OCI-LY3 (cell line): ENCODE measurements at regions not wholly inside any gene's neighbourhood (a gene's known extent, or its start where the extent isn't known, plus 50 kb on each side); places are given as distances from the start of the nearest gene placed in this dataset.
"Not testable (repeated sequence)": the region's sequence is repeated elsewhere in the genome, so short reads cannot be mapped to it uniquely, and the experiment has no call there.

ENCODE experiments used
- H2AFZ ChIP-seq: fragments of 200-600, 300-600 bp; shearing (Covaris generic); 2 replicates; pipeline ENCODE4 v1.6.0; 2014; ENCODE audit warnings: antibody characterized with exemption, low read depth, low read length
- H3K27ac ChIP-seq: fragments of 200-600, 300-600 bp; sonication (generic); 2 replicates; pipeline ENCODE4 v1.5.1; 2014; ENCODE audit warnings: mild to moderate bottlenecking, low read length, moderate library complexity, mixed read lengths
- H3K27me3 ChIP-seq: fragments of 200-600, 300-600 bp; sonication (generic); 2 replicates; pipeline ENCODE4 v1.6.1; 2014; ENCODE audit warnings: low read depth, low read length, mixed read lengths
- H3K36me3 ChIP-seq: fragments of 200-600, 300-600 bp; sonication (generic); replicated peaks from 2 replicates; pipeline ENCODE3; 2014; ENCODE audit warnings: low read depth, low read length, mixed read lengths
- H3K4me1 ChIP-seq: fragments of 300-600, 200-600 bp; sonication (generic); 2 replicates; pipeline ENCODE4 v1.6.1; 2014; ENCODE audit warnings: low read length, mixed read lengths
- H3K4me2 ChIP-seq: fragments of 200-600, 300-600 bp; sonication (generic); 2 replicates; pipeline ENCODE4 v1.6.1; 2014; ENCODE audit warnings: low read length, mixed read lengths
- H3K4me3 ChIP-seq: fragments of 300-600, 200-600 bp; sonication (generic); 2 replicates; pipeline ENCODE4 v1.5.1; 2014; ENCODE audit warnings: antibody characterized with exemption, mild to moderate bottlenecking, low read length, moderate library complexity
- H3K79me2 ChIP-seq: fragments of 300-600, 200-600 bp; shearing (Covaris generic); 2 replicates; pipeline ENCODE4 v1.6.1; 2014; ENCODE audit warnings: mild to moderate bottlenecking, low read length, mixed read lengths
- H3K9ac ChIP-seq: fragments of 300-600, 200-600 bp; shearing (Covaris generic); 2 replicates; pipeline ENCODE4 v1.6.0; 2014; ENCODE audit warnings: mild to moderate bottlenecking, low read length, moderate library complexity
- H3K9me3 ChIP-seq: fragments of 200-600, 300-600 bp; shearing (Covaris generic); 2 replicates; pipeline ENCODE4 v1.6.1; 2014; ENCODE audit warnings: low read length, mixed read lengths; ENCODE audit not compliant: insufficient read depth
- H4K20me1 ChIP-seq: fragments of 200-600, 300-600 bp; sonication (generic); 2 replicates; pipeline ENCODE4 v1.6.1; 2016; ENCODE audit warnings: low read length, mixed read lengths; ENCODE audit not compliant: insufficient read depth
- EZH2phosphoT487 ChIP-seq: fragments of 200-600 bp; shearing (Covaris generic); IDR thresholded peaks from 2 replicates; pipeline ENCODE4 v1.6.1; 2018; ENCODE audit warnings: antibody characterized with exemption, mixed run types, low read depth
- TF ChIP-seq, protein P1 (sequence below): fragments of 200-600, 300-600 bp; sonication (generic); IDR thresholded peaks from 2 replicates; pipeline ENCODE4 v1.5.1; 2014; ENCODE audit warnings: antibody characterized with exemption, low read length, low read depth

DNA sequence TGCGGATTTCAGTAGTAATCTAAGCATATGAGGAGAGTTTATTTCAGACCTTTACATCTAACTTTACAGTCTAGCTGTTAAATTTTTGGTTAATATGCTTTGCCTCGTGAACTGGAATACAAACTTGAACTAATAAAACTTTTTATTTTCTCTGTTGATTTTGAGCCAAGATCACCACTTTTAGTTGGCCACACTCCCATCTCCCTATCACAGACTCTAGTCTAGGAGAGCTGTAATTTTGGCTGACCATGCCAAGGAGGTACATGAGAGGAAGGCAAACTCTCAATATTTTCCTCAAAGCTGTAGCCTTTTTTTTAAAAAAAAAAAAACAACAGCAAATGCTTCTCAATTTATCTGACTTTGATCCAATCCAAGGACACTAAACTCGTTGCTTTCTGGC, 597.5 kb upstream of the PCDH7 start:
- no peaks in the 10 kb centered on the region for H3K9me3 ChIP-seq
- no peak overlapping the region for H3K4me3 ChIP-seq
- no peaks in the 10 kb centered on the region for H3K79me2 ChIP-seq
- TF ChIP-seq, protein P1, sequence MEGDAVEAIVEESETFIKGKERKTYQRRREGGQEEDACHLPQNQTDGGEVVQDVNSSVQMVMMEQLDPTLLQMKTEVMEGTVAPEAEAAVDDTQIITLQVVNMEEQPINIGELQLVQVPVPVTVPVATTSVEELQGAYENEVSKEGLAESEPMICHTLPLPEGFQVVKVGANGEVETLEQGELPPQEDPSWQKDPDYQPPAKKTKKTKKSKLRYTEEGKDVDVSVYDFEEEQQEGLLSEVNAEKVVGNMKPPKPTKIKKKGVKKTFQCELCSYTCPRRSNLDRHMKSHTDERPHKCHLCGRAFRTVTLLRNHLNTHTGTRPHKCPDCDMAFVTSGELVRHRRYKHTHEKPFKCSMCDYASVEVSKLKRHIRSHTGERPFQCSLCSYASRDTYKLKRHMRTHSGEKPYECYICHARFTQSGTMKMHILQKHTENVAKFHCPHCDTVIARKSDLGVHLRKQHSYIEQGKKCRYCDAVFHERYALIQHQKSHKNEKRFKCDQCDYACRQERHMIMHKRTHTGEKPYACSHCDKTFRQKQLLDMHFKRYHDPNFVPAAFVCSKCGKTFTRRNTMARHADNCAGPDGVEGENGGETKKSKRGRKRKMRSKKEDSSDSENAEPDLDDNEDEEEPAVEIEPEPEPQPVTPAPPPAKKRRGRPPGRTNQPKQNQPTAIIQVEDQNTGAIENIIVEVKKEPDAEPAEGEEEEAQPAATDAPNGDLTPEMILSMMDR: no peak
- no peak for TF ChIP-seq EZH2phosphoT487
- H3K27ac ChIP-seq: no peak overlapping the region
- H3K4me2 ChIP-seq: no peak overlapping the region
- H3K27me3 ChIP-seq: no peaks in the 10 kb centered on the region
- no peaks in the 10 kb centered on the region for H4K20me1 ChIP-seq
- no peak overlapping the region for H3K9ac ChIP-seq
- no peaks in the 10 kb centered on the region for H3K4me1 ChIP-seq
- H2AFZ ChIP-seq: no peak overlapping the region
- H3K36me3 ChIP-seq: no peaks in the 10 kb centered on the region

DNA sequence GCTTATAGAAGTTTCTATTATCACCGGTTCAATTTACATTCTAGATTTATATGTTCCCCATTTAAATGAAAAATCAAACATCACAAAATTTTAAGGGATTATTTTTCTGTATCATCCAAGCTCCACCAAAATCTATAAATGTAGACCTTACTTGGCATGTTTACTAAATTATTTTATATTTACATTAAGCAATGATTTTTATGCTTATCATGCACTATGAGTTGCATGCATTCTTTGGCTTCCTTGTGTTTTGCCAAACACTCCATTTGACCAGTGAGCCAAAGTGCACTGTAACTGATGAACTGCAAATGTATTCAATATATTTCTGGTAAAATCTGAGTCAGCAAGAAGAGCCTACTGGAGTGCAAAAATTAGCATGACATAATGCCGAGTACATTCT, 595.5 kb upstream of the PCDH7 start:
- not testable (repeated sequence) for H2AFZ ChIP-seq, H3K27ac ChIP-seq, H3K4me2 ChIP-seq, H3K36me3 ChIP-seq, H3K9me3 ChIP-seq, H3K4me1 ChIP-seq, H3K4me3 ChIP-seq, H3K27me3 ChIP-seq, H3K9ac ChIP-seq, H3K79me2 ChIP-seq, H4K20me1 ChIP-seq

DNA sequence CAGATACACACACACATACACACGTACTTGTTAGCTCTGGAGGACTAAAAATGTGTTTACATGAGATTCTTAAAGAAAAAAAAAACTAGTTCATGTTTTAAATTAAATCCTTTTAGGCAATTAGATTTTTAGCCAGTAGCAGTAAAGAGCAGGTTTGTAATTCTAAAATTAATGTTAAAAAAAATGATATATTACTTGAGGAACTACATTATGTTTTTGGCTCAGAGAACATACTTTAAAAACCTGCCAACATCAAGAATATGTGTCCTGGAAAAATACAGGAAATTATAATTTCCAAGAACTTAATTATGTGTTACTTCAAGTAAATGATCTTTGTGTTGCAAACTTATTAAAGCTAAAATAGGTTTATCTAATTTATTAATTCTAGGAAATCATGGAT, 594.3 kb upstream of the PCDH7 start:
- Histone ChIP-seq H4K20me1 (no peaks in the 10 kb centered on the region), H3K9me3 (no peaks in the 10 kb centered on the region), H3K36me3 (no peaks in the 10 kb centered on the region), H3K4me1 (no peaks in the 10 kb centered on the region), H3K9ac (no peak overlapping the region), H3K79me2 (no peaks in the 10 kb centered on the region), H3K4me2 (no peak overlapping the region), H2AFZ (no peak overlapping the region), H3K27ac (no peak overlapping the region), H3K4me3 (no peak overlapping the region), H3K27me3 (no peaks in the 10 kb centered on the region)
- TF ChIP-seq, protein P1: no peak
- TF ChIP-seq EZH2phosphoT487: no peak

DNA sequence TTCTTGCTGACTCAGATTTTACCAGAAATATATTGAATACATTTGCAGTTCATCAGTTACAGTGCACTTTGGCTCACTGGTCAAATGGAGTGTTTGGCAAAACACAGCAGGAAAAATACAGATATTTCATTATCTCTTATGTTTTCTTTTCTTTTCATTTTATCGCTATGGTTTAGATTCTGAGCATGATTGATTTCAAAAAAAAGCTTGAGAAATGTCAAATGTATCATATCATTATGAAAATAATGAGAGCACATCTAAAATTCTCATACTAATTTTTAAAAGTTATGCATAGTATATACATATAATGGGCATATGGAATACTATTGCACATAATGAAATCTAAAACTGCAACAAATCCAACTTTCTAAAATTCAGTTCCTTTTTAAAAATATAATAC, 593.8 kb upstream of the PCDH7 start:
- no peak for TF ChIP-seq EZH2phosphoT487
- TF ChIP-seq, protein P1: no peak
- no peaks in the 10 kb centered on the region for H3K79me2 ChIP-seq
- H4K20me1 ChIP-seq: no peaks in the 10 kb centered on the region
- H3K4me3 ChIP-seq: no peak overlapping the region
- no peaks in the 10 kb centered on the region for H3K27me3 ChIP-seq
- H3K4me1 ChIP-seq: no peaks in the 10 kb centered on the region
- H3K9me3 ChIP-seq: no peaks in the 10 kb centered on the region
- no peak overlapping the region for H2AFZ ChIP-seq
- no peak overlapping the region for H3K9ac ChIP-seq
- H3K4me2 ChIP-seq: no peak overlapping the region
- no peaks in the 10 kb centered on the region for H3K36me3 ChIP-seq
- no peak overlapping the region for H3K27ac ChIP-seq

DNA sequence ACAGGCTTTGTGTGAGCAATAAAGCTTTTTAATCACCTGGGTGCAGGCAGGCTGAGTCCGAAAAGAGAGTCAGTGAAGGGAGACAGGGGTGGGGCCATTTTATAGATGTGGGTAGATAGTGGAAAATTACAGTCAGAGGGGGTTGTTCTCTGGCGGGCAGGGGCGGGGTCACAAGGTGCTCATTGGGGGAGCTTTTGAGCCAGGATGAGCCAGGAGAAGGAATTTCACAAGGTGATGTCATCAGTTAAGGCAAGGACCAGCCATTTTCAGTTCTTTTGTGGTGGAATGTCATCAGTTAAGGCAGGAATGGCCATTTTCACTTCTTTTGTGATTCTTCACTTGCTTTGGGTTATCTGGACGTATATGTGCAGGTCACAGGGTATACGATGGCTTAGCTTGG, 571.3 kb upstream of the PCDH7 start:
- not testable (repeated sequence) for H2AFZ ChIP-seq, H4K20me1 ChIP-seq, H3K9ac ChIP-seq

DNA sequence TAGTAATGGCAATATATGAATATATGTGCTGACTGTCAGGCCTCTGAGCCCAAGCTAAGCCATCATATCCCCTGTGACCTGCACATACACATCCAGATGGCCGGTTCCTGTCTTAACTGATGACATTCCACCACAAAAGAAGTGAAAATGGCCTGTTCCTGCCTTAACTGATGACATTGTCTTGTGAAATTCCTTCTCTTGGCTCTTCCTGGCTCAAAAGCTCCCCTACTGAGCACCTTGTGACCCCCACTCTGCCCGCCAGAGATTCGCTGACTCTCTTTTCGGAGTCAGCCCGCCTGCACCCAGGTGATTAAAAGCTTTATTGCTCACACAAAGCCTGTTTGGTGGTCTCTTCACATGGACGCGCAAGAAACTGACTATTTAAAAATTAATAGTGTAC, 570.6 kb upstream of the PCDH7 start:
- not testable (repeated sequence) for H3K9ac ChIP-seq, H3K36me3 ChIP-seq, H2AFZ ChIP-seq, H3K4me3 ChIP-seq, H3K79me2 ChIP-seq, H3K9me3 ChIP-seq, H3K27ac ChIP-seq, H4K20me1 ChIP-seq, H3K27me3 ChIP-seq, H3K4me1 ChIP-seq, H3K4me2 ChIP-seq

More for the DNA sequence above, 571.3 kb upstream of the PCDH7 start:
- not testable (repeated sequence) for H3K27me3 ChIP-seq, H3K36me3 ChIP-seq, H3K79me2 ChIP-seq, H3K9me3 ChIP-seq, H3K4me2 ChIP-seq, H3K27ac ChIP-seq, H3K4me1 ChIP-seq, H3K4me3 ChIP-seq
